Cardiac muscle cell (in vitro differentiated cells and primary cell): ENCODE measurements at regions not wholly inside any gene's neighbourhood (a gene's known extent, or its start where the extent isn't known, plus 50 kb on each side); places are given as distances from the start of the nearest gene placed in this dataset.
A peak's percentile ranks its signal among the peaks of the same experiment; 100 is the strongest.

Experiments used
- DNase-seq, 2 donors: peaks; one replicate each; pipeline versions ENCODE4 v3.0.0 to v3.0.0-alpha.2; 2010 to 2017; ENCODE audit warnings: low read depth in 1 of 2, low spot score in 1 of 2
- H3K27ac ChIP-seq: fragments of 200-600 bp; sonication (generic); 2 replicates; pipeline ENCODE4 v1.5.1; 2016
- H3K27me3 ChIP-seq: fragments of 200-600 bp; sonication (generic); 2 replicates; pipeline ENCODE4 v1.6.0; 2016; ENCODE audit warnings: control low read depth
- H3K36me3 ChIP-seq: fragments of 200-600 bp; sonication (generic); 2 replicates; pipeline ENCODE4 v1.5.1; 2016; ENCODE audit warnings: control low read depth
- H3K4me1 ChIP-seq: fragments of 200-600 bp; sonication (generic); 2 replicates; pipeline ENCODE4 v1.8.1; 2017; ENCODE audit warnings: low read depth, mild to moderate bottlenecking, mixed run types
- H3K4me3 ChIP-seq: fragments of 200-600 bp; sonication (generic); 2 replicates; pipeline ENCODE4 v1.5.1; 2016; ENCODE audit warnings: mild to moderate bottlenecking
- H3K9me3 ChIP-seq: fragments of 200-600 bp; sonication (generic); 2 replicates; pipeline ENCODE4 v1.5.1; 2017; ENCODE audit warnings: low read depth, mild to moderate bottlenecking, control low read depth
- CTCF ChIP-seq: IDR thresholded peaks from 2 replicates; pipeline ENCODE4 v1.5.1; 2012; ENCODE audit warnings: low read depth, mild to moderate bottlenecking, low read length

GRCh38 chr7:49111706-49112105 is 187.4 kb downstream of the CDC14C start:
- DNase-seq = no peak
- no peaks in the 10 kb centered on the region for H3K9me3 ChIP-seq
- no peak overlapping the region for H3K4me3 ChIP-seq
- H3K27me3 ChIP-seq = no peaks in the 10 kb centered on the region
- TF ChIP-seq CTCF = no peak
- no peak overlapping the region for H3K27ac ChIP-seq
- peaks cover 11% of the 10 kb centered on the region for H3K4me1 ChIP-seq
- H3K36me3 ChIP-seq = no peaks in the 10 kb centered on the region

GRCh38 chr7:49112222-49112621 is 187.9 kb downstream of the CDC14C start:
- no peak overlapping the region for H3K4me3 ChIP-seq
- DNase-seq = peak in 1 of 2 donors; percentile 53
- H3K27ac ChIP-seq = no peak overlapping the region
- H3K36me3 ChIP-seq = no peaks in the 10 kb centered on the region
- TF ChIP-seq CTCF = no peak
- H3K4me1 ChIP-seq = peaks cover 11% of the 10 kb centered on the region
- H3K27me3 ChIP-seq = no peaks in the 10 kb centered on the region
- H3K9me3 ChIP-seq = no peaks in the 10 kb centered on the region

DNA sequence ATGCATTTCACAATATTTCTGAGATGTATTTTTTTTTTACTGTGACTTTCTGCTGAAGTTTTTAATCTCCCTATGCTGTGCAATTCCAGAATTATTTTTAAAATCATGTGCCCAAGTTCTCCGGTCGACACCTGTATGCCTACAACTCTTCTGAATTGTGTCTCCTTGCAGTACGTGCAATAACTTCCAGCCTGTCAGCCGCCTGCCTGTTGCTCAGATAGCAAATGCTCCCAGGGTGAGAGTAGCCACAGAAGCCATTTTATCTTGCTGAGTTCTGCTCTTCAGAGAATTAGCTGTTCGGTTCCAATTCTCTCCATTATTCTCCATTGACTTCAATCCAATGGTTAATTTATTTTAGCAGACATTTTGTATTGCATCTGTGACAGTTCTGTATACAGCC is 188.3 kb downstream of the CDC14C start:
- H3K4me3 ChIP-seq = no peak overlapping the region
- peak in 1 of 2 donors; percentile 38 for DNase-seq
- H3K4me1 ChIP-seq = peaks cover 11% of the 10 kb centered on the region
- no peak overlapping the region for H3K27ac ChIP-seq
- no peaks in the 10 kb centered on the region for H3K36me3 ChIP-seq
- no peak for TF ChIP-seq CTCF
- no peaks in the 10 kb centered on the region for H3K9me3 ChIP-seq
- H3K27me3 ChIP-seq = no peaks in the 10 kb centered on the region

DNA sequence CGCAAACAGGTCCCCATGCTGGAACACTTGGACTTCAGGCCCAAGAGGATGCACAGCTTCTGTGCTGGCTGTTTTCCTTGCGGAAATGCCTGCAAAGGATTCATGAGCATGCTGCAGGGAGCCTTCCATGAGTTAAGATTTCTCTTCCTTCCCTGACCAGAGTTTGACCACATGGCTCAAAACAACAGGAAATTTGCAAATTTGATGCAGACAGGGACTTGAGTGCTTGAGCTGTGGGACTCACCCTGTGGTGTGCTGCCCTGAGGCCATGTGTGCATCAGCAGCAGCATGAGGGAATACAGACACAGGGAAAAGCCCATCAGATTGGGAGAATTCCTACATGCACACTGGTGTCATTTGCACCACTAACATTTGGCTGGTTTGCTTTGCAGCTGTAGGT is 195.4 kb downstream of the CDC14C start:
- Histone ChIP-seq H3K4me1 (no peaks in the 10 kb centered on the region), H3K4me3 (no peak overlapping the region), H3K27ac (no peak overlapping the region), H3K36me3 (no peaks in the 10 kb centered on the region), H3K9me3 (no peaks in the 10 kb centered on the region), H3K27me3 (no peaks in the 10 kb centered on the region)
- DNase-seq = no peak
- no peak for TF ChIP-seq CTCF

DNA sequence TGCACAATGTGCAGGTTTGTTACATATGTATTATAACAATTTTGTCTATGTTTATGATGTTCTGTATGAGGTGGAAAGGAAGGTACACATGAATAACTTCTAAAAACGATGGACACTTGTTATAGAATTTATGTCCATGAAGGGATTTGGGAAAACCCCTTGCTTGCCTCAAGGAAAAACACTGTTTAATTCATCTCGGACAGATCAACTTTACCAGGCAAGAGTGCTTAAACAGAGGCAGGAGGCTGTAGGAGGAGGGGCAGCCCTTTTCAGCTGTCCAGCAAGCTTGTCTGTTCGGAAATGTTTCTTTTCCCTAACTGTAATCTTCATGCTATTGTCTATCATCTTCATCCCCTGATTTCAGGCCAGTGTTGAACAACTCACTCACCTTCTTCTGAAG is 200.9 kb downstream of the CDC14C start:
- TF ChIP-seq CTCF = no peak
- no peaks in the 10 kb centered on the region for H3K36me3 ChIP-seq
- H3K4me1 ChIP-seq = no peaks in the 10 kb centered on the region

DNA sequence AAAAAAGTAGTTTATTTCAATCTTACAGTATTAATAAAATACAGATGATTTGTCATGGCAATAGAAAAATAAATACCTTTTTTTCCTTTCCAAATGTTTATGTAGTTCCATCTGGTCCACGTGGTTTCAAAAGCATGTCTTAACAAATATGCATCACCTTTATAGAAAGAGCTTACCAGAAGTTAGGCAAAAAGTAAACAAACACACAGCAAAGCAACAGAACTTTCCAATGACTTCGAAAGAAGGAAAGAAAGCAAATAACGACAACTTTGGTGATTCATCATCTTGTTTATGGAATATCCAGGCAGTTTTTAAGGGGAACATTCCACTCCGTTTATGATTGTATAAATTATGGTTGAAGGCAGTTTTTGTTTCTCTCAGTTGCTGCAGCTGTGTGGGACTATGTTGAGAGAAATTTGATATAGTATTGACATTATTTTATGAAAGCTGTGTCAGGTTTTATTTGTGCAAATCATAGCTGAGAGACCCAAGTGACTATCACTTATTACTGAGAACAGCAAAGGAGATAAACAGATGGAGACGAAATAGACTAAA is 203.1 kb downstream of the CDC14C start:
- H3K27me3 ChIP-seq = no peaks in the 10 kb centered on the region
- no peaks in the 10 kb centered on the region for H3K36me3 ChIP-seq
- no peaks in the 10 kb centered on the region for H3K4me1 ChIP-seq
- DNase-seq = no peak
- H3K27ac ChIP-seq = no peak overlapping the region
- H3K9me3 ChIP-seq = no peaks in the 10 kb centered on the region
- H3K4me3 ChIP-seq = no peak overlapping the region
- TF ChIP-seq CTCF = no peak

More for the DNA sequence above, 200.9 kb downstream of the CDC14C start:
- Histone ChIP-seq H3K27me3 (no peaks in the 10 kb centered on the region), H3K9me3 (no peaks in the 10 kb centered on the region), H3K4me3 (no peak overlapping the region), H3K27ac (no peak overlapping the region)
- no peak for DNase-seq
